Fibroblast of skin of abdomen (primary cell): ENCODE measurements at regions not wholly inside any gene's neighbourhood (a gene's known extent, or its start where the extent isn't known, plus 50 kb on each side); places are given as distances from the start of the nearest gene placed in this dataset.
"Not testable (repeated sequence)": the region's sequence is repeated elsewhere in the genome, so short reads cannot be mapped to it uniquely, and the experiment has no call there.

Experiments used
- DNase-seq: peaks from one replicate; pipeline ENCODE4 v3.0.0-alpha.2; 2013

- no peak for DNase-seq
These were observed 252.1 kb downstream of the COL12A1 start for GRCh38 chr6:74953708-74954107.

- DNase-seq = peak; percentile 72
These were observed 258.9 kb downstream of the COL12A1 start for GRCh38 chr6:74946961-74947360.

DNA sequence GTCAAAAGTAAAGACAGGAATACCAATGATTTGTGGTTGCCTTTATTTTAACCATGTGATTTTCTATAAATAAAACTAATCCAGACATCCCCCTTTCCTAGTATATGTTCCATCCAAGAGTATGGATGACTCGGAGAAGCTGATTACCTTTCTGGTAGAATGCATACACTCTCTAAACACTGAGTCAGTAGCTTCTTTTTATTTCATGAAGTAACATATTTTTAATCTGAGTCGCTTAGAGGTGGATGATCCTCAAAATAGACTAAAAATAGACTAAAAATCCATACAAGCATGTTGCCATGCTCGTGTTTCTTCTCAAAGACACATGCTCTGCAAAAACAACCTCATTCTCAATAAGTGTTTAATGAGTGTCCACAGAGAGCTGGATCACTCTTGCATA, 263.7 kb downstream of the COL12A1 start:
- DNase-seq = peak; percentile 43

DNA sequence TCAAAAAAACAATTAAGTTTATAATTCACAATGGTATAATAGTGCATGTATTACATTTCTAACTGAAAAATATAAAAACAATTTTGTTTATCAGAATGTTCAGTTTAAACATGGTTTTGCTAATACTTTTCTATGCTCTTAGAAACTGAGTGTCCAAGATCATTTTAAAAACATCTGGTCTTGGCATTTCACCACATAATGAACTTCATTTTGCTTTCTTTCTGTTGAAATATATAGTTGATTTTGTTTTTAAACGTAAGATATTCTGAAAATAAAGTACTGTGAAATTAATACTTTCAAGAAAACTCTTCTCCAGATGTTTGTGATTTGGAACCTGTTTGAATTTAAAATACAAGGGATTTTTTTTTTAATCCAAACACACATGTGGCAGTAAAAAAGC, 264.4 kb downstream of the COL12A1 start:
- DNase-seq = no peak

- peak; percentile 73 for DNase-seq
These were observed 265.9 kb downstream of the COL12A1 start for GRCh38 chr6:74939721-74940620.

GRCh38 chr6:74939151-74939708, 266.6 kb downstream of the COL12A1 start:
- peak; percentile 44 for DNase-seq

DNA sequence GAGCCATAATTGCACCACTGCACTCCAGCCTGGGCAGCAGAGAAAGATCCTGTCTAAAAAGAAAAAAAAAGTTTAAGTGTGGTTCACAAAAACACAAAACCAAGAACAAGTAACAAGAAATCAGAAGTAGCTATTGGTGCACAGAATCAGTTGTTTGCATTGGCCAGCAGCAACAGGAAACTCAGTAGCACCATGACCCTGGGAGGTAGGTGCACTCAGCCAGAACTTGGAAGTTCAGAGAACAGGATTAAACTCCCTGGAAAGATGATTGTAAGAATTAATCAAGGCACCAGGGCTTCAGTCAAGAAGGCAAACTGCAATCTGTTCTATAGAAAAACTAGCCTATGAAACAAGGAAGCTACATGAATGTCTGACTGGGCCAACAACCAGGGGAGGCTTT, 267.9 kb downstream of the COL12A1 start:
- DNase-seq = no peak

DNA sequence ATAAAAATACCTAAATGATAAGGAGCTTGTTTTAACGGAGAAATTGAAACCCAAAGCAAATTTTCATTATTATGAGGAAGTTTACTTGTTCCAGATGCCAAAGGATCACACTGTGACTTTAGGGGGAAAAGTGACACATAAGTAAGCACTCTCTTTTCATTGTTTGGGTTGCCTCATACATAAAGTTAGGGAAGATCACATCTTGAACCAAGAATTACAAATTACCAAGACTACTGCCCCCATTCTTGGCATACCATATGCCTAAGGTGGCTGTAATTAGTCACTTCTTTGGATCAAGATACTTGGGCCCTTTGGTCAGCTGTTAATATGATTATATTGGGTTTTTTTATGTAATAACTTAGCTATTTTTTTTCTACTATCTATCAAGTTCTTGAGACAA, 269.0 kb downstream of the COL12A1 start:
- DNase-seq = peak; percentile 73

GRCh38 chr6:74932232-74932888, 273.5 kb downstream of the COL12A1 start:
- no peak for DNase-seq

DNA sequence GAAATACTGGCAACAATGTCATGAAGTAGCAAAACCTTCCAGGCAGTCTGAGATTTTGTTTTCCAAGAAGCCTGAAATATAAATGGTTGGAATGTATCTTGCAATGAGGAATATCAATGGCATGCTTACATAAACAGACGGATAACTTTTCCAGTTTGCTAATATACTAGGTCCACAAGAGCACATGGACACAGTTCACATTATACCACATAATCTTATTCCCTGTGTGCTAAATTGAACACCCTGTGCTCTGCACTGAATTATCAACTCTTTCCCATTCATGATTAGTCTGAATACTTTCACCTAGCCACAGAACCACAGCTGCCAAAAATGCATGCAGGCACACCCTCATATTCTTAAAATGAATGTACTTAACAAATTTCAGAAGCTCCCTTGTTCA, 274.3 kb downstream of the COL12A1 start:
- DNase-seq = peak; percentile 95

DNA sequence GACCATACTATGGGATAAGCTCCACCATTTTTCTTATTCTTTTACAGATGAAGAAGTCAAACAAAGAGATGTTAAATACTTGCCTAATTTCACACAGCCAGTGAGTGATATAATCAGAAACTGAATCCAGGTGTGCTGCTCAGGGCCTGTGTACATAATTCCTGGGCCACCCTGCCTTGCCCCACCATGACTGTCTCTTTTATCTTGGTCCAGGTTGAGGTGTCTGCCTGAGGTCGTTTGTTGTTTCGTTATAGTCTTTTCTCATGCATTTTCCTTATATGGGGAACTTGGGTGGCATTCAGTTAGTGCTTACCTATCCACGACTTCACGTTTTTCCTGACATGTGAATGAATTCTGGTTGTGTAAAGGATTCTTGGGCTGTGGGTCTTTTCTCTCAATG, 277.6 kb downstream of the COL12A1 start:
- no peak for DNase-seq

GRCh38 chr6:74927299-74927698, 278.6 kb downstream of the COL12A1 start:
- DNase-seq = no peak

DNA sequence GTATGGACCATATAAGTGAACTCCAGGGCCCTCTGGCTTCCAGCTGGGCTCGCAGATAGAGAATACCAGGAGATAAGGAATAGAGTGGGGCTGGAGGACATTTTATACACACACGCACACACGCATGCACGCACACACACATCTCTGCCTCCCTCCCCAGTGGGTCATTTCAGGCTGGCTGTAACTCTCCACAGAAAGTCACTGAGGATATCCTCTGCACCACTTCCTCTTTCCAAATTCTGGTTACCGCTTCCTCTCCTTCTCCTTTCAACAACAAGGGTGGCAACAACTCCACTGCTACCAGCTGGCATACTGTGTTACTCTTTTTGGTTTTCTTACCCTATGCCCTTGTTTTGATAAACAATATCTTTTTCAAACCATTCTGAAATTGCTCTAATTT, 280.2 kb downstream of the COL12A1 start:
- no peak for DNase-seq

- no peak for DNase-seq
These were observed 291.0 kb downstream of the COL12A1 start for GRCh38 chr6:74914888-74915287.

- DNase-seq = no peak
These were observed 293.6 kb downstream of the COL12A1 start for GRCh38 chr6:74912234-74912633.

GRCh38 chr6:74902846-74903245, 303.0 kb downstream of the COL12A1 start:
- no peak for DNase-seq

DNA sequence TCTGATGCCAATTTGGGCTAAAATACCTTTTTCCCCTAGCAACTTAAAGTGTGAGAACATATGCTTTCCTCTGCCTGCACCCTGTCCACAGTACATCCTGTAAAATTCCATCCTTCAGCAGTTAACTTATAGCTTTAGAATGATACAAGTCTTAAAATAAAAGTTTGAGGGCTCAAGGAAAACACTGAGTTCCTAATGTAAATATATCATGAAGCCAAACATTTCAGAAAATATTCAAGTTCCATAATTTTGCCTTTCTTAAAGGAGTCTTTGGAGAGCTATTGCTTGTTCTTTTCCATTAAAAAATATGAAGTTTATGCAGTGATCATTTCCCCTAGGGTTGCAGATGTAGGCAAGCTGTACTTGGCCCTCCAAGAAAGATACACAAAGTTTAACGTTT, 303.8 kb downstream of the COL12A1 start:
- DNase-seq = no peak

GRCh38 chr6:74901576-74901975, 304.3 kb downstream of the COL12A1 start:
- no peak for DNase-seq

GRCh38 chr6:74899416-74899815, 306.4 kb downstream of the COL12A1 start:
- DNase-seq = no peak

DNA sequence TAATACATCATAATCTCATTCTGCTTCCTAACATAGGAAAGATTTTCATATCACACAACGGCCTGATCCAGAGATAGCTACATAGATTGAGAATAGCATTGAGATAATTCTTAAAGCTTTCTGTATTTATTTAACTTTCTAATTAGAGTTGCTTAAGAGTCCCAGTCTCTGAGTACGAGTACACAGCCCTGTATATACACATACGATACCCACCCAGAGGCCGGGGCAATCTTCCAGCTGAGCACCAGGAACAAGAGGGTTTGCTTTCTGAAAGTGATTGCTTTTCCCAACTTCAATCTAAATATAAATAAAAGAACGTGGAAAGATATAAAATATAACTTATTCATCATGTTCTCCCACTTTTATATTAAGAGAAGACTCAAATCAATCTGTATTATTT, 313.8 kb downstream of the COL12A1 start:
- no peak for DNase-seq

DNA sequence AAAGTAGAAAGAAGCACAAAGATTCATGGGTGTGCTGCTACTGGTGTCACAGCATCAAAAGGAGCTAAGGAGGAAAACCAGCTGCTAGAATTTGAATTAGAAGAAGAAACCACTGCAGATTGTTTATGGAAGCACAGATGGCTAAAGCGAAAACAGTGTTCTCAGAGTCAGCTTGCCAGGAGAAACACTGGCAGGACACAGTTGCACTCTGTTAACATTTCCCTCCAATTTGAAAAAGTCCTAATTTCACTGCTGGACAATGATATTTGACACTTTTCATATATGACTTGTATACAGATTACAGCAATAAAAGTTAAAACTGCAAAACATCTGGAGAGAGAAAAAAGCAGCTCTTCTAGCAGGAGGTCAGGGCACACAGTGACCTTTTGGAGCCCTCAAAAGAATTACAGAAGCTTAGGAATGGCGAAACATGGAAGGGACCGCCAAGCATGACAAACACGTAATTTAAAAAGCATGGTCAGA, 314.5 kb downstream of the COL12A1 start:
- DNase-seq = peak; percentile 59

DNA sequence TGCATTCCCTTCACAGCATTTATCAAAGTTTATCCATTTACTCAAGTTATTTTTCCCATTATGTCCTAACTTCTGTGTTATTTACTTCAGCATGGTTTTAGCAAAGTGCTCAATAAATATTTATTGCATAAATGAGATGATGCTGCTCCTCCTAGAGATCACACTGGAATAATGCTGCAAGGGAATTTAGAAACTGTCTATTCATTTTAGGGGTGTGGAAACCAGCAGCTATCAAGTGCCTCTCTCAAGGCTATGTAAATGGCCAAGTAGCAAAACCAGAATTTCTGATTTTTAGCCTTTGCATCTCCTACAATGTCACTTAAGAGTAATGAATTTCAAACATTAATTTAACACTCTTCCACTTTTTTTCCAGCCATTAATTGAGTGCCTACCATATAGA, 316.2 kb downstream of the COL12A1 start:
- no peak for DNase-seq

- DNase-seq = not testable (repeated sequence)
These were observed 317.1 kb downstream of the COL12A1 start for GRCh38 chr6:74888741-74889140.

GRCh38 chr6:74879976-74880375, 325.9 kb downstream of the COL12A1 start:
- DNase-seq = peak; percentile 47
